ENCODE measurements at regions not wholly inside any gene's neighbourhood (a gene's known extent, or its start where the extent isn't known, plus 50 kb on each side); places are given as distances from the start of the nearest gene placed in this dataset.

DNA sequence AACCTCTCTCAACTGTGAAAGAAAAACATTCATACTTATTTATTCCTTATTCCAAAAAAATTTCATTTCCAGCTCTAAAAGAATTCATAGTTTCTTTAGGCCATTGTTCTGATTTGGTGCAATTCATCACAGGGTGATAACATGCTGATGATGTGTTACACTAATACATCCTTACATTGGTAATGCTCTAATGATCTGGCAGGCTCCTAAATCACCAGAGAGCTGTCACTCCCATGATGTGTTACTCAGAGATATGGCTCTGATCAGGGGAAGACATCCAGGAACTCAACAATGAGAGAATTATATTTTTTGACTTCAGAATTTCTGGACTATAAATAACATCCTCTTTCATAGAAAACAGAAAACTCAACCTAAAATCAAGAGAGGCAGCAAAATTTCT, 209.3 kb downstream of the CHD9NB start:
- TF ChIP-seq, protein P1, sequence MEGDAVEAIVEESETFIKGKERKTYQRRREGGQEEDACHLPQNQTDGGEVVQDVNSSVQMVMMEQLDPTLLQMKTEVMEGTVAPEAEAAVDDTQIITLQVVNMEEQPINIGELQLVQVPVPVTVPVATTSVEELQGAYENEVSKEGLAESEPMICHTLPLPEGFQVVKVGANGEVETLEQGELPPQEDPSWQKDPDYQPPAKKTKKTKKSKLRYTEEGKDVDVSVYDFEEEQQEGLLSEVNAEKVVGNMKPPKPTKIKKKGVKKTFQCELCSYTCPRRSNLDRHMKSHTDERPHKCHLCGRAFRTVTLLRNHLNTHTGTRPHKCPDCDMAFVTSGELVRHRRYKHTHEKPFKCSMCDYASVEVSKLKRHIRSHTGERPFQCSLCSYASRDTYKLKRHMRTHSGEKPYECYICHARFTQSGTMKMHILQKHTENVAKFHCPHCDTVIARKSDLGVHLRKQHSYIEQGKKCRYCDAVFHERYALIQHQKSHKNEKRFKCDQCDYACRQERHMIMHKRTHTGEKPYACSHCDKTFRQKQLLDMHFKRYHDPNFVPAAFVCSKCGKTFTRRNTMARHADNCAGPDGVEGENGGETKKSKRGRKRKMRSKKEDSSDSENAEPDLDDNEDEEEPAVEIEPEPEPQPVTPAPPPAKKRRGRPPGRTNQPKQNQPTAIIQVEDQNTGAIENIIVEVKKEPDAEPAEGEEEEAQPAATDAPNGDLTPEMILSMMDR (conservative IDR thresholded peaks at IDR 0.05; ENCODE audit: low read depth in 2 of 2), result no peak
- no peak for TF ChIP-seq ZNF331 (CRISPR knock-in tag; IDR thresholded peaks at IDR 0.05; ENCODE audit: low read depth)
- no peak for TF ChIP-seq EZH2 (IDR thresholded peaks at IDR 0.05; ENCODE audit: low read depth, unreplicated experiment)
- TF ChIP-seq, protein P2, sequence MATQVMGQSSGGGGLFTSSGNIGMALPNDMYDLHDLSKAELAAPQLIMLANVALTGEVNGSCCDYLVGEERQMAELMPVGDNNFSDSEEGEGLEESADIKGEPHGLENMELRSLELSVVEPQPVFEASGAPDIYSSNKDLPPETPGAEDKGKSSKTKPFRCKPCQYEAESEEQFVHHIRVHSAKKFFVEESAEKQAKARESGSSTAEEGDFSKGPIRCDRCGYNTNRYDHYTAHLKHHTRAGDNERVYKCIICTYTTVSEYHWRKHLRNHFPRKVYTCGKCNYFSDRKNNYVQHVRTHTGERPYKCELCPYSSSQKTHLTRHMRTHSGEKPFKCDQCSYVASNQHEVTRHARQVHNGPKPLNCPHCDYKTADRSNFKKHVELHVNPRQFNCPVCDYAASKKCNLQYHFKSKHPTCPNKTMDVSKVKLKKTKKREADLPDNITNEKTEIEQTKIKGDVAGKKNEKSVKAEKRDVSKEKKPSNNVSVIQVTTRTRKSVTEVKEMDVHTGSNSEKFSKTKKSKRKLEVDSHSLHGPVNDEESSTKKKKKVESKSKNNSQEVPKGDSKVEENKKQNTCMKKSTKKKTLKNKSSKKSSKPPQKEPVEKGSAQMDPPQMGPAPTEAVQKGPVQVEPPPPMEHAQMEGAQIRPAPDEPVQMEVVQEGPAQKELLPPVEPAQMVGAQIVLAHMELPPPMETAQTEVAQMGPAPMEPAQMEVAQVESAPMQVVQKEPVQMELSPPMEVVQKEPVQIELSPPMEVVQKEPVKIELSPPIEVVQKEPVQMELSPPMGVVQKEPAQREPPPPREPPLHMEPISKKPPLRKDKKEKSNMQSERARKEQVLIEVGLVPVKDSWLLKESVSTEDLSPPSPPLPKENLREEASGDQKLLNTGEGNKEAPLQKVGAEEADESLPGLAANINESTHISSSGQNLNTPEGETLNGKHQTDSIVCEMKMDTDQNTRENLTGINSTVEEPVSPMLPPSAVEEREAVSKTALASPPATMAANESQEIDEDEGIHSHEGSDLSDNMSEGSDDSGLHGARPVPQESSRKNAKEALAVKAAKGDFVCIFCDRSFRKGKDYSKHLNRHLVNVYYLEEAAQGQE (IDR thresholded peaks at IDR 0.05; ENCODE audit: unreplicated experiment), result no peak
- TF ChIP-seq EZH2phosphoT487 (IDR thresholded peaks at IDR 0.05; ENCODE audit: unreplicated experiment), result no peak

All from GM23338 (cell line).